NCI-H748 treated with DMSO at 0.1 percent for 48 hours (cell line): ENCODE measurements at regions not wholly inside any gene's neighbourhood (a gene's known extent, or its start where the extent isn't known, plus 50 kb on each side); places are given as distances from the start of the nearest gene placed in this dataset.
"Not testable (repeated sequence)": the region's sequence is repeated elsewhere in the genome, so short reads cannot be mapped to it uniquely, and the experiment has no call there.

Source experiments
- DNase-seq: peaks from one replicate; lab custom pipeline; 2025; lab: John Stamatoyannopoulos, UW

- no peak for DNase-seq
Measured at GRCh38 chr10:63675171-63675570, 154.0 kb downstream of the REEP3 start.

DNA sequence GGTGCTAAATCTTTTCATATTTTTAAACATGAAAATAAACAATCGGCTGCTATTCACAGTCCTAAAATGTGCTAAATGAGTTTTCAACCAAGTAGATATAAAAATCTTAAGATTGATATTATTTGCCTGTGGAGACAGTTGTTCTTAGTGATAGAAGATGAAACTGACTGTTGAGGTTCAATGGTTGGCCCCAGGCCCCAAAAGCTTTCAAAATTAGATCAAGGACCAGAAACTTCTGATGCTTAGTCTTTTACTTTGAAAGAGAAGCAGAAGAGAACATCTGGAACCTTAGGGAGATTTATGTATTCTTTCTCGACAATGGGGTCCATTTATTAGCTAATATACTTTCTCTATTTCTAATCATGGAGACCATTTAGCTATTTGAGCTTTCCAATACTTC is 155.8 kb downstream of the REEP3 start:
- DNase-seq: no peak

DNA sequence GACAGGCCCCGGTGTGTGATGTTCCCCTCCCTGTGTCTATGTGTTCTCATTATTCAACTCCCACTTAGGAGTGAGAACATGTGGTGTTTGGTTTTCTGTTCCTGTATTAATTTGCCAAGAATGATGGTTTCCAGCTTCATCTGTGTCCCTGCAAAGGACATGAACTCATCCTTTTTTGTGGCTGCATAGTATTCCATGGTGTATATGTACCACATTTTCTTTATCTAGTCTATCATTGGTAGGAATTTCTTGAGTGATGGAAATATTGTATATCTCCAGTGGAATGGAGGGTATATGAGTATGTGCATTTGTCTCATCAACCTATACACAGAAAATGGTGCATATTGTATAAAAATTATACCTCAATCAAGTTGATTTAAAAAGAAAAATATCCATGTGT is 159.3 kb downstream of the REEP3 start:
- DNase-seq: not testable (repeated sequence)

DNA sequence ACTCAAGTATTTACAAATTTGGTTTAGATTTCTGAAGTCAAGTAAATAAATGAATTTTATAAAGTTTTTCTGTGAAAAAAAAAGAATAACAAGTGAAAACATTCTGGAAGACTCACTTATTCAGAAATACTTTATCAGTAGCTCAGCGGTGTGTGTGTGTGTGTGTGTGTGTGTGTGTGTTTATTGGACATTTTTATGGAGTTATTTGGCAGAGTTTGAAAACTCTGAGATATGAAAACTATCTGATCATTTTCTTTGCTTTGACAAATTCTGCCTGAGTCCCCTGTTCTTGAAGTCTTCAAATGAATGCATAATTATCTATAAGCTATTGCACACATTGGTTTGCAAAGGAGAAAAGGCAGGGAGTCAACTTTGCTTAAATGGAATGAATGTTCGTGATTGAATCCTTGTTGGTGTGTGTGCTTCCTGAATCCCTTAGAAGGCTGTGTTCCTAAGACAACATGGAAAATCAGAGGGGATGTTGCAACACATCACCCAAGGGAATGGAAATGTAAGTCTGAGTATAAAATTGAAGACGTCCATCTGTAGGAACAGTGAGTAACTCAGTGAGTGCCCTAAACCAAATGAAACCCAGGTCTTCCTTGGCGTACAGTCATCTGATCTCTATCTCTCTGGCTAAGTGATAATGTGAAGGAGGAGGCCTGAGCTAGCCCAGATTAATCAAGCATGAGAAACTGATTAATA is 160.9 kb downstream of the REEP3 start:
- DNase-seq: no peak

DNA sequence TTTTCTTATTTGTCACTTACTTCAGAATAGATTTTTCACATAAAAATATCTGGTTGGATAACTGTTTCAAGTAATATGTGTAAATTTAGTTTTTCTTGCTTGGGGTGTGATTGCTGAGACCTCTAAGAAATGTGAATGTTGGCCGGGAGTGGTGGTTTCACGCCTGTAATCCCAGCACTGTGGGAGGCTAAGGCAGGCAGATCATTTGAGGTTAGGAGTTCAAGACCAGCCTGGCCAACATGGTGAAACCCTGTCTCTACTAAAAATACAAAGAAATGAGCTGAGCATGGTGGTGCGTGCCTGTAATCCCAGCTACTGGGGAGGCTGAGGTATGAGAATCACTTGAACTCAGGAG is 161.5 kb downstream of the REEP3 start:
- not testable (repeated sequence) for DNase-seq

GRCh38 chr10:63683223-63683622 is 162.0 kb downstream of the REEP3 start:
- no peak for DNase-seq

GRCh38 chr10:63683686-63684085 is 162.5 kb downstream of the REEP3 start:
- DNase-seq: no peak

GRCh38 chr10:63684257-63684936 is 163.2 kb downstream of the REEP3 start:
- DNase-seq: no peak

DNA sequence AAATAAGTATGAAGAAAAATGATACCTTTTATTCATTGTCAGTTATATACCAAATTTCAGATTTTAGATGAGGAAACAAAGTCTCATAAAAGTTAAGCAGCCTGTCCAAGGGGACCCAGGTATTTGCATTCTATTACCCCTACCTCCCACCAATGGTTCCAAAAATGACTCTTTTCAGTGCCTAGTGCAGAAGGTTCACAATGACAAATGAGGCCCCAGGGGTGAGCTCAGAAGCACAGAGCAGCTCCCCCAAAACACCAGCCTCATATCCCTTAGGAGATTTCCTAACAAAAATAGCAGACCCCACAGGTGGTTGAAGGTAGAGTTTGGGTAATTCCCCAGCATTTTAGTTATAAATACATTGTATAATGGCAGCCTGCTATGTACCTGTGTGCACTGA is 168.6 kb downstream of the REEP3 start:
- no peak for DNase-seq

- DNase-seq: no peak
Measured at GRCh38 chr10:63692220-63692896, 171.2 kb downstream of the REEP3 start.

DNA sequence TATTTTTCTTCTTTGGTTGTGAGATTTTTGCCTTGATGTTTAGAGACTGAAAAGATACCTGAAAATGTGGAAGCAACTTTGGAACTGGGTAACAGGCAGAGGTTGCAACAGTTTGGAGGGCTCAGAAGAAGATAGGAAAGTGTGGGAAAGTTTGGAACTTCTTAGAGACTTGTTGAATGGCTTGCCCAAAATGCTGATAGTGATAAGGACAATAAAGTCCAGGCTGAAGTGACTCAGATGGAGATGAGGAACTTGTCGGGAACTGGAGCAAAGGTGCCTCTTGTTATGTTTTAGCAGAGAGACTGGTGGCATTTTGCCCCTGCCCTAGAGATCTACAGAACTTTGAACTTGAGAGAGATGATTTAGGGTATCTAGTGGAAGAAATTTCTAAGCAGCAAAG is 171.8 kb downstream of the REEP3 start:
- not testable (repeated sequence) for DNase-seq

- no peak for DNase-seq
Measured at GRCh38 chr10:63696205-63696604, 175.0 kb downstream of the REEP3 start.

- DNase-seq: no peak
Measured at GRCh38 chr10:63697956-63698786, 177.0 kb downstream of the REEP3 start.

GRCh38 chr10:63698787-63699150 is 177.6 kb downstream of the REEP3 start:
- no peak for DNase-seq

GRCh38 chr10:63699785-63700613 is 178.8 kb downstream of the REEP3 start:
- DNase-seq: no peak

- DNase-seq: no peak
Measured at GRCh38 chr10:63700631-63701156, 179.5 kb downstream of the REEP3 start.

DNA sequence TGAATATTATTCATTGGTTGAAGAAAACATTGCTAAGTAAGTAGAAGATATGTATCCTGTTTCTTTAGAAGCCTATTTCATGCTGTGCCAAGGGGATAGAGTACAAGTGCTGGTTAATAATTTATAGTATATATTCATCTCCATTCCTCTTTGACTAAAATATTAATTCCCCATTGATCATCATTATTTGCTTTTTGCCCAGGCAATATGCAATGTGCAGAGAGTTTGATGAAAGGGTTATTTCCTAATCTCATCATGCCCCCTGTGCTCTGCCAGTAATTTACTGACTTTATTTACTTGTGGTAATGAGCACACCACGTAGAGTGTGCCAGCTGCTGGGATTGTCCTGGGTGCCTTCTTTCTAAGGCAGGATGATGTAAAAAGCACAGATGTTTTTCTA is 180.9 kb downstream of the REEP3 start:
- no peak for DNase-seq

- DNase-seq: no peak
Measured at GRCh38 chr10:63703113-63703670, 182.0 kb downstream of the REEP3 start.

DNA sequence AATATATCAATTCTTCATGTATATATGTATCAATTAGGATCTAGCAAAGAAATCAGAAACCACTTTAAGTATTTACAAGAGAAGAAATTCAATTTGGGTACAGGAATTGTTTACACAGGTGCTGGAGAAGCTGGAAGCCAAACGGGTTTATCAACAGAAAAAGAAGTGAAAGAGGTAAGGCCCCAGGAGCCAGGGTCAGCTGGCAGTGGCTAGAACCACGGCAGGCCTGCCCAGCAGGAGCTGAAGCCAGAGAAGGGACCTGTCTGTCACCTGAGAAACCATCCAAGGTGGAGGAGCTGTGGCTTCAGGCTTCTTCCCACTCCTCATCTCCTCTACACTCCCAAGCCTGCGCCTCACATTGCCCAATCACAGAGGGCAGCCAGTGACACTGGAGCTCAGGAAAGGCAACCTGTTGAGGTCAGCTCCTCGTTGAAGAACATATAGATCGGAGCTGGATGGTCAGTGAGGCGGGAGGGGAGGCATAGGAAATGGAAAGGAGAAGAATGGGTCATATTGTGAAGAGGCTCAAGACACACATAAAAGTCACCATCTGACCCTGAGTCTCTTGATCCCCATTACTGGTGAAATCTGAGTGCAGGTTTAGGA is 182.6 kb downstream of the REEP3 start:
- no peak for DNase-seq

GRCh38 chr10:63707254-63707910 is 186.2 kb downstream of the REEP3 start:
- no peak for DNase-seq
